NCI-H1417 (cell line): ENCODE measurements at regions not wholly inside any gene's neighbourhood (a gene's known extent, or its start where the extent isn't known, plus 50 kb on each side); places are given as distances from the start of the nearest gene placed in this dataset.

ENCODE experiments used
- DNase-seq, 3 experiments: peaks; one replicate each; lab custom pipeline; 2025; lab: John Stamatoyannopoulos, UW

GRCh38 chr13:96934889-96935489 is 59.3 kb downstream of the OXGR1 start:
- DNase-seq, result peak in 2 of 3 experiments; percentile 57 to 76

GRCh38 chr13:96925916-96926628 is 68.2 kb downstream of the OXGR1 start:
- peak in 1 of 3 experiments; percentile 31 for DNase-seq

- no peak for DNase-seq
Measured at GRCh38 chr13:96925477-96925876, 68.8 kb downstream of the OXGR1 start.

DNA sequence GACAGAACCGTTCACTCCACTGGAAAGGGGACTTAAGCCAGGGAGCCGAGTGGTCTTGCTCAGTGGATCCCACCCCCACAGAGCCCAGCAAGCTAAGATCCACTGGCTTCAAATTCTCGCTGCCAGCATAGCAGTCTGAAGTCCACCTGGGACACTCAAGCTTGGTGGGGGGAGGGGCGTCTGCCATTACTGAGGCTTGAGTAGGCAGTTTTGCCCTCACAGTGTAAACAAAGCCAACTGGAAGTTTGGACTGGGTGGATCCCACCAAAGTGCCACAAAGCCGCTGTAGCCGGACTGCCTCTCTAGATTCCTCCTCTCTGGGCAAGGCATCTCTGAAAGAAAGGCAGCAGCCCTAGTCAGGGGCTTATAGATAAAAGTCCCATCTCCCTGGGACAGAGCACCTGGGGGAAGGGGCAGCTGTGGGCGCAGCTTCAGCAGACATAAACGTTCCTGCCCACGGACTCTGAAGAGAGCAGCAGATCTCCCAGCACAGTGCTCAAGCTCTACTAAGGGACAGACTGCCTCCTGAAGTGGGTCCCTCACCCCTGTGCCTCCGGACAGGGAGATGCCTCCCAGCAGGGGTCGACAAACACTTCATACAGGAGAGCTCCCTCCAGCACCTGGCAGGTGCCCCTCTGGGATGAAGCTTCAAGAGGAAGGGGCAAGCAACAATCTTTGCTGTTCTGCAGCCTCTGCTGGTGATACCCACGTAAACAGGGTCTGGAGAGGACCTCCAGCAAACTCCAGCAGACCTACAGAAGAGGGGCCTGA is 75.2 kb downstream of the OXGR1 start:
- DNase-seq, result peak in 1 of 3 experiments; percentile 19

DNA sequence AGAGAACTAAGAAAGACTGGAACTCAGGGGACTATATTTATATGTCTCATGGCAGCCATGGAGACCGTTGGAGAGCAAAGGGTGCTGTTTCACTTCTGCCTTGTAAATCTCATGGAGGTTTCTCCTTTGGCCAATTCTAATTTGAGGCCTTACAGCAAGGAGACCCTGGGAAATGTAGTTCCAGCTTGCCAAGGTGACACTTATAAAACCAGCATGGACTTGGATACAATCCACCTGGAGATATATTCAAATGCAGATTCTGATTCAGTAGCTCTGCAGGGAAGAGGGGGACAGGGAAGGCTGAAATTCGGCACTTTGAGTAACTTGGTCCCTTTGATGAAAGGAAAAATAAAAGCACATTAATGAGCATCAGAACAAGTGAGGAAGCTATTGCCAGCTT is 90.0 kb downstream of the OXGR1 start:
- DNase-seq, result no peak

GRCh38 chr13:96903085-96903484 is 91.2 kb downstream of the OXGR1 start:
- DNase-seq, result no peak

GRCh38 chr13:96900986-96901385 is 93.3 kb downstream of the OXGR1 start:
- DNase-seq, result peak in 1 of 3 experiments; percentile 20

DNA sequence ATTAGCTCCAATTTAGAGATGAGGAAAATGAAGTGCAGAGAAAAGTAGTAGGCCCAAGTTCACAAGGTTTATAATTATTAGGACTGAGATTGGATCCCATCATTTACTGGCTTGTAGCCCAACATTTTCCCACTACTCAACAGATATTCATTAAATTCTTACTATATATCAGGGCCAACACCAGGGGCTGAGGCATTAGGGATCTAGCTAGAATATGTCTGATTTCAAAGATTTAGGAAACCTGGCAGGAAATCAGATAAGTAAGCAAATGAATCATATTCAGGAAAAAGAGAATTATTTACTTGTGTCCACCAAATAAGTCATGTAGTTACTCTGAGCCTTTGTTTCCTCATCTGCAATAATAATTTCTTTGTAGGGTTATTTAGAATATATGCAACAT is 94.3 kb downstream of the OXGR1 start:
- DNase-seq, result no peak

DNA sequence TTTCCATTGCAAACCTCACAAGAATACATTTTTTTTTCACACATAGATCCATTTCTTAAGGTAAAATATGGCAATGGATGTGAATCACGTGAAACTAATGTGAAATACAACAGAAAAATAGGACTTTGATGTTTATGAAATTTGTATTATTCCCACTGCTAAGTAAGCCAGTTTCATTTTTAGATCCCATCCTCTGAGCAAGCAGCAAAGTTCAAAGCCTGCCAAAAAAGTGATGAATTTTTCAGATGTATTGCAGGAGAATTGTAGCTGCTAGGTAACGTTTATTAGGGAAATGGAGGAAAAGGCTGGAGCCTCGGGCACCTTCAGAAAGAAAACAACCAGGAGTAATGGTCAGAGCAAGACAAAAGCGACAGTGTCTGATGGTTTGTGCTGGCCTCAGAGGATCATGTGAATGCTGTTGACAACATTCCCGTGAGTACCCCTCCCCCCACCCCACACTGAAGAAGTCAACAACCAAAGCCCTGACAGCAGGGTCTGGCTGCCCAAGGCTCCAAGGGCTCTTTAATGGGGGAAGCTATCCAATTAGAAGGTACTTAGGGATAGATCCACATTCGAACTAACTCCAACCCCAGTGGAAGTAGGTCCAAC is 95.5 kb downstream of the OXGR1 start:
- no peak for DNase-seq

- DNase-seq, result no peak
Measured at GRCh38 chr13:96898212-96898611, 96.1 kb downstream of the OXGR1 start.
